Panc1 (cell line): ENCODE measurements at regions not wholly inside any gene's neighbourhood (a gene's known extent, or its start where the extent isn't known, plus 50 kb on each side); places are given as distances from the start of the nearest gene placed in this dataset.

Source experiments
- ATAC-seq: fragments of 200-7000 bp; cut with Tn5 transposase; 2 replicates; pipeline ENCODE4 v1.9.1; 2020; ENCODE audit warnings: mild to moderate bottlenecking, moderate library complexity
- BruUV-seq: library from RNA; stranded (reverse); fragments of 400-500 nt; replicated peaks from 2 replicates; lab custom pipeline; 2021; lab: Mats Ljungman, UMichigan
- CTCF ChIA-PET: fragments of 300-600 bp; sonication (Branson Sonifier 250); formaldehyde crosslinking; loops from one replicate; lab custom pipeline; 2022; ENCODE audit warnings: antibody characterized with exemption; lab: Charles Lee
- POLR2A ChIA-PET: fragments of 300-600 bp; sonication (Branson Sonifier 250); formaldehyde crosslinking; loops from one replicate; lab custom pipeline; 2022; ENCODE audit warnings: antibody characterized with exemption; lab: Charles Lee
- DNase-seq: peaks from one replicate; pipeline ENCODE4 v3.0.0-alpha.2; 2010; ENCODE audit warnings: low read depth, low spot score
- H3K27ac ChIP-seq: 2 replicates; pipeline ENCODE4 v1.5.1; 2011; ENCODE audit warnings: mild to moderate bottlenecking, low read length, inconsistent platforms
- H3K27me3 ChIP-seq: fragments of 200-500 bp; sonication (Bioruptor generic); 2 replicates; pipeline ENCODE4 v1.6.0; 2014; ENCODE audit warnings: low read length, inconsistent platforms; ENCODE audit not compliant: control insufficient read depth, insufficient read depth
- H3K36me3 ChIP-seq: fragments of 200-500 bp; sonication (Bioruptor generic); 2 replicates; pipeline ENCODE4 v1.5.1; 2014; ENCODE audit warnings: inconsistent platforms, mild to moderate bottlenecking, low read length, moderate library complexity; ENCODE audit not compliant: control insufficient read depth, insufficient read depth
- H3K4me1 ChIP-seq: 2 replicates; pipeline ENCODE4 v1.5.1; 2011; ENCODE audit warnings: inconsistent platforms, mild to moderate bottlenecking, low read length, moderate library complexity; ENCODE audit not compliant: control insufficient read depth, insufficient read depth
- H3K4me3 ChIP-seq, 2 experiments: 2 replicates each; pipeline ENCODE4 v1.5.1; 2011 to 2012; ENCODE audit warnings: low read depth in 2 of 2, low read length in 2 of 2, mild to moderate bottlenecking in 2 of 2, inconsistent platforms in 1 of 2, moderate library complexity in 1 of 2
- H3K9me3 ChIP-seq: fragments of 200-500 bp; sonication (Bioruptor generic); 2 replicates; pipeline ENCODE4 v1.5.1; 2014; ENCODE audit warnings: low read depth, mild to moderate bottlenecking, inconsistent platforms, low read length, moderate library complexity; ENCODE audit not compliant: control insufficient read depth, insufficient read depth
- CTCF ChIP-seq: fragments of 450-650 bp; IDR thresholded peaks from 2 replicates; pipeline ENCODE4 v1.5.1; 2017; ENCODE audit warnings: mild to moderate bottlenecking
- POLR2AphosphoS5 ChIP-seq: IDR thresholded peaks from 2 replicates; pipeline ENCODE4 v1.6.1; 2012; ENCODE audit warnings: mild to moderate bottlenecking, low read depth, low read length, moderate library complexity
- SIN3A ChIP-seq: IDR thresholded peaks from 2 replicates; pipeline ENCODE4 v1.6.1; 2012; ENCODE audit warnings: low read depth, mild to moderate bottlenecking, low read length, moderate library complexity, borderline replicate concordance; ENCODE audit not compliant: insufficient read depth
- TCF7L2 ChIP-seq: IDR thresholded peaks from 2 replicates; pipeline ENCODE4 v1.6.1; 2011; ENCODE audit warnings: mild to moderate bottlenecking, low read depth, low read length, inconsistent platforms
- in situ Hi-C: cut with HindIII; loops from 2 replicates; pipeline ENCODE4 v1.10.0; 2016; ENCODE audit warnings: low sequenced_read_pairs, low pct_unique_long_range_greater_than_20kb
- intact Hi-C: fragments of 100-400 bp; cut with micrococcal nuclease; formaldehyde crosslinking; loops from one replicate; pipeline ENCODE4 v1.10.0; 2022; ENCODE audit not compliant: unreplicated experiment
- TF ChIP-seq, protein P1 (sequence below), 2 experiments: IDR thresholded peaks; 2 replicates each; pipeline ENCODE4 v1.6.1; 2011 to 2012; ENCODE audit warnings: low read depth in 2 of 2, control low read depth in 1 of 2, low read length in 1 of 2, mild to moderate bottlenecking in 1 of 2, moderate library complexity in 1 of 2; ENCODE audit not compliant: insufficient read depth in 1 of 2

GRCh38 chr4:112861691-112862674 is 187.5 kb upstream of the ANK2 start:
- no peak for DNase-seq
- intact Hi-C loops (no loop called here), in situ Hi-C loops (no loop called here)
- BruUV-seq: no TSS peak
- POLR2A ChIA-PET: no interaction called here
- Histone ChIP-seq H3K27me3 (no peaks in the 10 kb centered on the region), H3K4me1 (no peaks in the 10 kb centered on the region), H3K4me3 (no peak overlapping the region), H3K9me3 (no peaks in the 10 kb centered on the region), H3K27ac (no peak overlapping the region), H3K36me3 (no peaks in the 10 kb centered on the region)
- TF ChIP-seq POLR2AphosphoS5 (no peak), SIN3A (no peak), TCF7L2 (no peak), CTCF (no peak)
- TF ChIP-seq, protein P1, sequence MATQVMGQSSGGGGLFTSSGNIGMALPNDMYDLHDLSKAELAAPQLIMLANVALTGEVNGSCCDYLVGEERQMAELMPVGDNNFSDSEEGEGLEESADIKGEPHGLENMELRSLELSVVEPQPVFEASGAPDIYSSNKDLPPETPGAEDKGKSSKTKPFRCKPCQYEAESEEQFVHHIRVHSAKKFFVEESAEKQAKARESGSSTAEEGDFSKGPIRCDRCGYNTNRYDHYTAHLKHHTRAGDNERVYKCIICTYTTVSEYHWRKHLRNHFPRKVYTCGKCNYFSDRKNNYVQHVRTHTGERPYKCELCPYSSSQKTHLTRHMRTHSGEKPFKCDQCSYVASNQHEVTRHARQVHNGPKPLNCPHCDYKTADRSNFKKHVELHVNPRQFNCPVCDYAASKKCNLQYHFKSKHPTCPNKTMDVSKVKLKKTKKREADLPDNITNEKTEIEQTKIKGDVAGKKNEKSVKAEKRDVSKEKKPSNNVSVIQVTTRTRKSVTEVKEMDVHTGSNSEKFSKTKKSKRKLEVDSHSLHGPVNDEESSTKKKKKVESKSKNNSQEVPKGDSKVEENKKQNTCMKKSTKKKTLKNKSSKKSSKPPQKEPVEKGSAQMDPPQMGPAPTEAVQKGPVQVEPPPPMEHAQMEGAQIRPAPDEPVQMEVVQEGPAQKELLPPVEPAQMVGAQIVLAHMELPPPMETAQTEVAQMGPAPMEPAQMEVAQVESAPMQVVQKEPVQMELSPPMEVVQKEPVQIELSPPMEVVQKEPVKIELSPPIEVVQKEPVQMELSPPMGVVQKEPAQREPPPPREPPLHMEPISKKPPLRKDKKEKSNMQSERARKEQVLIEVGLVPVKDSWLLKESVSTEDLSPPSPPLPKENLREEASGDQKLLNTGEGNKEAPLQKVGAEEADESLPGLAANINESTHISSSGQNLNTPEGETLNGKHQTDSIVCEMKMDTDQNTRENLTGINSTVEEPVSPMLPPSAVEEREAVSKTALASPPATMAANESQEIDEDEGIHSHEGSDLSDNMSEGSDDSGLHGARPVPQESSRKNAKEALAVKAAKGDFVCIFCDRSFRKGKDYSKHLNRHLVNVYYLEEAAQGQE (IDR thresholded peaks at IDR 0.05; ENCODE audit: insufficient read depth in 1 of 2, low read depth in 2 of 2, low read length in 1 of 2): no peak
- CTCF ChIA-PET: no interaction called here
- ATAC-seq: no peak

GRCh38 chr4:112865443-112865842 is 184.0 kb upstream of the ANK2 start:
- POLR2A ChIA-PET: no interaction called here
- no peak overlapping the region for H3K27ac ChIP-seq
- CTCF ChIA-PET: no interaction called here
- H3K36me3 ChIP-seq: no peaks in the 10 kb centered on the region
- TF ChIP-seq SIN3A (no peak), TCF7L2 (no peak), POLR2AphosphoS5 (no peak), CTCF (no peak)
- TF ChIP-seq, protein P1 (IDR thresholded peaks at IDR 0.05; ENCODE audit: insufficient read depth in 1 of 2, low read depth in 2 of 2, low read length in 1 of 2): no peak
- H3K4me3 ChIP-seq: no peak overlapping the region
- ATAC-seq: no peak
- no TSS peak for BruUV-seq
- no peaks in the 10 kb centered on the region for H3K9me3 ChIP-seq
- no peaks in the 10 kb centered on the region for H3K4me1 ChIP-seq
- H3K27me3 ChIP-seq: no peaks in the 10 kb centered on the region
- intact Hi-C loops: no loop called here
- in situ Hi-C loops: no loop called here
- no peak for DNase-seq
